Neural cell (in vitro differentiated cells): ENCODE measurements at regions not wholly inside any gene's neighbourhood (a gene's known extent, or its start where the extent isn't known, plus 50 kb on each side); places are given as distances from the start of the nearest gene placed in this dataset.

Experiments used
- H2AFZ ChIP-seq: fragments of 200-600, 300-800 bp; sonication (generic), shearing (Covaris generic); 2 replicates; pipeline ENCODE4 v1.6.0; 2014; ENCODE audit warnings: low read depth, mild to moderate bottlenecking, antibody characterized with exemption, low read length, moderate library complexity
- H3F3A ChIP-seq: fragments of 200-600 bp; shearing (Covaris generic); 2 replicates; pipeline ENCODE4 v1.6.1; 2016; ENCODE audit warnings: mild to moderate bottlenecking, moderate library complexity, mixed read lengths, antibody characterized with exemption, low read length; ENCODE audit not compliant: insufficient read depth, poor library complexity, severe bottlenecking
- H3K27ac ChIP-seq: fragments of 200-600, 300-800 bp; sonication (generic), shearing (Covaris generic); 2 replicates; pipeline ENCODE4 v1.5.1; 2014; ENCODE audit warnings: mild to moderate bottlenecking, low read length, moderate library complexity
- H3K27me3 ChIP-seq: fragments of 300-800, 200-600 bp; sonication (generic), shearing (Covaris generic); 2 replicates; pipeline ENCODE4 v1.6.0; 2014; ENCODE audit warnings: mild to moderate bottlenecking, low read depth, low read length, moderate library complexity; ENCODE audit not compliant: insufficient read depth
- H3K36me3 ChIP-seq: fragments of 300-800, 200-600 bp; sonication (generic), shearing (Covaris generic); 2 replicates; pipeline ENCODE4 v1.5.1; 2014; ENCODE audit warnings: mild to moderate bottlenecking, antibody characterized with exemption, low read length, moderate library complexity; ENCODE audit not compliant: insufficient read depth
- H3K4me2 ChIP-seq: fragments of 300-800, 200-600 bp; sonication (generic), shearing (Covaris generic); 2 replicates; pipeline ENCODE4 v1.6.0; 2014; ENCODE audit warnings: mild to moderate bottlenecking, low read length
- H3K4me3 ChIP-seq: fragments of 300-800, 200-600 bp; sonication (generic), shearing (Covaris generic); 2 replicates; pipeline ENCODE4 v1.5.1; 2014; ENCODE audit warnings: mild to moderate bottlenecking, low read length, moderate library complexity
- H3K79me2 ChIP-seq: fragments of 200-600 bp; shearing (Covaris generic); replicated peaks from 2 replicates; pipeline ENCODE4 v1.6.0; 2014; ENCODE audit warnings: mild to moderate bottlenecking, low read length, moderate library complexity; ENCODE audit not compliant: insufficient read depth
- H3K9ac ChIP-seq: fragments of 300-800, 200-600 bp; sonication (generic), shearing (Covaris generic); 2 replicates; pipeline ENCODE4 v1.6.1; 2016; ENCODE audit warnings: mild to moderate bottlenecking, low read length, mixed read lengths
- H3K9me2 ChIP-seq: fragments of 200-600 bp; shearing (Covaris generic); 2 replicates; pipeline ENCODE4 v1.6.1; 2016; ENCODE audit warnings: mild to moderate bottlenecking, low read length, mixed read lengths; ENCODE audit not compliant: insufficient read depth
- H3K9me3 ChIP-seq: fragments of 200-600, 300-800 bp; sonication (generic), shearing (Covaris generic); 2 replicates; pipeline ENCODE4 v1.6.1; 2016; ENCODE audit warnings: mild to moderate bottlenecking, mixed run types, low read length, moderate library complexity, mixed read lengths
- H4K20me1 ChIP-seq: fragments of 200-600 bp; shearing (Covaris generic); 2 replicates; pipeline ENCODE4 v1.6.1; 2016; ENCODE audit warnings: mild to moderate bottlenecking, mixed run types; ENCODE audit not compliant: insufficient read depth
- EP300 ChIP-seq: fragments of 450-650 bp; conservative IDR thresholded peaks from 2 replicates; pipeline ENCODE4 v1.6.1; 2014; ENCODE audit warnings: antibody characterized with exemption, mild to moderate bottlenecking, moderate library complexity; ENCODE audit not compliant: poor library complexity, severe bottlenecking
- EZH2 ChIP-seq: fragments of 200-600, 300-800 bp; shearing (Covaris generic), sonication (generic); IDR thresholded peaks from 2 replicates; pipeline ENCODE4 v1.6.1; 2014; ENCODE audit warnings: antibody characterized with exemption, low read length, borderline replicate concordance, mild to moderate bottlenecking; ENCODE audit not compliant: insufficient read depth, poor library complexity, severe bottlenecking
- MXI1 ChIP-seq: fragments of 450-650 bp; conservative IDR thresholded peaks from 2 replicates; pipeline ENCODE4 v1.6.1; 2014; ENCODE audit warnings: antibody characterized with exemption, mild to moderate bottlenecking; ENCODE audit not compliant: poor library complexity, severe bottlenecking
- POLR2AphosphoS5 ChIP-seq: IDR thresholded peaks from 2 replicates; pipeline ENCODE4 v1.6.1; 2012
- RAD21 ChIP-seq: fragments of 450-650 bp; conservative IDR thresholded peaks from 2 replicates; pipeline ENCODE4 v1.6.1; 2014; ENCODE audit warnings: antibody characterized with exemption, mild to moderate bottlenecking, moderate library complexity
- SMC3 ChIP-seq: fragments of 450-650 bp; conservative IDR thresholded peaks from 2 replicates; pipeline ENCODE4 v1.6.1; 2014; ENCODE audit warnings: antibody characterized with exemption, mild to moderate bottlenecking, moderate library complexity; ENCODE audit not compliant: poor library complexity
- TAF1 ChIP-seq: IDR thresholded peaks from 2 replicates; pipeline ENCODE4 v1.6.1; 2012; ENCODE audit warnings: low read depth
- TF ChIP-seq, protein P1 (sequence below): IDR thresholded peaks from 2 replicates; pipeline ENCODE4 v1.6.1; 2012; ENCODE audit warnings: borderline replicate concordance
- TF ChIP-seq, protein P2 (sequence below): fragments of 450-650 bp; IDR thresholded peaks from 2 replicates; pipeline ENCODE4 v1.5.1; 2014; ENCODE audit warnings: antibody characterized with exemption, mild to moderate bottlenecking, moderate library complexity; ENCODE audit not compliant: poor library complexity, severe bottlenecking

DNA sequence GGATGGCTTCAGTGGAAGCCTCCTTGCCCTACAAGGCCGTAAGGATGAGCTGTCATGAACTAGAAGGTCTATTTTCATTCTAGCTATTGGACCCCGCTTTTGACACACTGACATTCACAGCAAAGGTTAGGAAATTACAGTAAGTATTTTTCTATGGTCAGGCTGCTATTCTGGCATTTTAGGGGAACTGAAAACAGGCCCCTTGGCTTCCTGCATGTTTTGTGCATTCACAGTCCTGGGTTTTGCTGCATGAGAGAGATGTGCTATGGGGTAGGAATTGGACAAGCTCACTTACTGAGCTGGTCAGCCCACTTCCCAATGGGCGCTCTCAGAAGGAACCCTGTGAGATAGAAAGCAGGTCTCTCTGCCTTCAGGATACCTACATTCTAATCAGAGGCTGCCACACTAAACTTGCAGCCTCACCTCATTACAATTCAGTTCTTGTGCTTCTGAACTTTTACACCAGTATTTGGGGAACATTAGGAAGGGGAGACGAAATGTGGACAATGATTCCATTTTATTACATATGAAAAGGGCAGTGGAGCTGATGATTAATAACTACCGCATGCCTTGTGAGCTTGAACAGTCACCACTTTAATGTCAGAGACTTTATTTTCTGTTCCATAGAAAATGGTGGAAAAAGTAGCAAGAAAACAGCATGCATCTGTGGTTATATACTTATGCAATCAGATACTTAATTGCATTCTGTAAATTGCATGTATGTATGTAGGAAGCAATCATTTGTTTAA, 86.6 kb upstream of the TAB2 start:
- H3F3A ChIP-seq, result no peaks in the 10 kb centered on the region
- H3K4me3 ChIP-seq, result no peak overlapping the region
- H3K4me2 ChIP-seq, result no peak overlapping the region
- H3K9me2 ChIP-seq, result no peaks in the 10 kb centered on the region
- H3K27ac ChIP-seq, result no peak overlapping the region
- H3K36me3 ChIP-seq, result no peaks in the 10 kb centered on the region
- TF ChIP-seq EP300, result no peak
- no peak for TF ChIP-seq RAD21
- TF ChIP-seq POLR2AphosphoS5, result no peak
- no peak for TF ChIP-seq EZH2
- TF ChIP-seq, protein P1, sequence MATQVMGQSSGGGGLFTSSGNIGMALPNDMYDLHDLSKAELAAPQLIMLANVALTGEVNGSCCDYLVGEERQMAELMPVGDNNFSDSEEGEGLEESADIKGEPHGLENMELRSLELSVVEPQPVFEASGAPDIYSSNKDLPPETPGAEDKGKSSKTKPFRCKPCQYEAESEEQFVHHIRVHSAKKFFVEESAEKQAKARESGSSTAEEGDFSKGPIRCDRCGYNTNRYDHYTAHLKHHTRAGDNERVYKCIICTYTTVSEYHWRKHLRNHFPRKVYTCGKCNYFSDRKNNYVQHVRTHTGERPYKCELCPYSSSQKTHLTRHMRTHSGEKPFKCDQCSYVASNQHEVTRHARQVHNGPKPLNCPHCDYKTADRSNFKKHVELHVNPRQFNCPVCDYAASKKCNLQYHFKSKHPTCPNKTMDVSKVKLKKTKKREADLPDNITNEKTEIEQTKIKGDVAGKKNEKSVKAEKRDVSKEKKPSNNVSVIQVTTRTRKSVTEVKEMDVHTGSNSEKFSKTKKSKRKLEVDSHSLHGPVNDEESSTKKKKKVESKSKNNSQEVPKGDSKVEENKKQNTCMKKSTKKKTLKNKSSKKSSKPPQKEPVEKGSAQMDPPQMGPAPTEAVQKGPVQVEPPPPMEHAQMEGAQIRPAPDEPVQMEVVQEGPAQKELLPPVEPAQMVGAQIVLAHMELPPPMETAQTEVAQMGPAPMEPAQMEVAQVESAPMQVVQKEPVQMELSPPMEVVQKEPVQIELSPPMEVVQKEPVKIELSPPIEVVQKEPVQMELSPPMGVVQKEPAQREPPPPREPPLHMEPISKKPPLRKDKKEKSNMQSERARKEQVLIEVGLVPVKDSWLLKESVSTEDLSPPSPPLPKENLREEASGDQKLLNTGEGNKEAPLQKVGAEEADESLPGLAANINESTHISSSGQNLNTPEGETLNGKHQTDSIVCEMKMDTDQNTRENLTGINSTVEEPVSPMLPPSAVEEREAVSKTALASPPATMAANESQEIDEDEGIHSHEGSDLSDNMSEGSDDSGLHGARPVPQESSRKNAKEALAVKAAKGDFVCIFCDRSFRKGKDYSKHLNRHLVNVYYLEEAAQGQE, result no peak
- TF ChIP-seq SMC3, result no peak
- TF ChIP-seq TAF1, result no peak
- TF ChIP-seq, protein P2, sequence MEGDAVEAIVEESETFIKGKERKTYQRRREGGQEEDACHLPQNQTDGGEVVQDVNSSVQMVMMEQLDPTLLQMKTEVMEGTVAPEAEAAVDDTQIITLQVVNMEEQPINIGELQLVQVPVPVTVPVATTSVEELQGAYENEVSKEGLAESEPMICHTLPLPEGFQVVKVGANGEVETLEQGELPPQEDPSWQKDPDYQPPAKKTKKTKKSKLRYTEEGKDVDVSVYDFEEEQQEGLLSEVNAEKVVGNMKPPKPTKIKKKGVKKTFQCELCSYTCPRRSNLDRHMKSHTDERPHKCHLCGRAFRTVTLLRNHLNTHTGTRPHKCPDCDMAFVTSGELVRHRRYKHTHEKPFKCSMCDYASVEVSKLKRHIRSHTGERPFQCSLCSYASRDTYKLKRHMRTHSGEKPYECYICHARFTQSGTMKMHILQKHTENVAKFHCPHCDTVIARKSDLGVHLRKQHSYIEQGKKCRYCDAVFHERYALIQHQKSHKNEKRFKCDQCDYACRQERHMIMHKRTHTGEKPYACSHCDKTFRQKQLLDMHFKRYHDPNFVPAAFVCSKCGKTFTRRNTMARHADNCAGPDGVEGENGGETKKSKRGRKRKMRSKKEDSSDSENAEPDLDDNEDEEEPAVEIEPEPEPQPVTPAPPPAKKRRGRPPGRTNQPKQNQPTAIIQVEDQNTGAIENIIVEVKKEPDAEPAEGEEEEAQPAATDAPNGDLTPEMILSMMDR, result no peak
- TF ChIP-seq MXI1, result no peak
- no peaks in the 10 kb centered on the region for H4K20me1 ChIP-seq
- H3K9ac ChIP-seq, result no peak overlapping the region
- H3K79me2 ChIP-seq, result no peaks in the 10 kb centered on the region
- no peaks in the 10 kb centered on the region for H3K9me3 ChIP-seq
- H3K27me3 ChIP-seq, result no peaks in the 10 kb centered on the region
- no peak overlapping the region for H2AFZ ChIP-seq

DNA sequence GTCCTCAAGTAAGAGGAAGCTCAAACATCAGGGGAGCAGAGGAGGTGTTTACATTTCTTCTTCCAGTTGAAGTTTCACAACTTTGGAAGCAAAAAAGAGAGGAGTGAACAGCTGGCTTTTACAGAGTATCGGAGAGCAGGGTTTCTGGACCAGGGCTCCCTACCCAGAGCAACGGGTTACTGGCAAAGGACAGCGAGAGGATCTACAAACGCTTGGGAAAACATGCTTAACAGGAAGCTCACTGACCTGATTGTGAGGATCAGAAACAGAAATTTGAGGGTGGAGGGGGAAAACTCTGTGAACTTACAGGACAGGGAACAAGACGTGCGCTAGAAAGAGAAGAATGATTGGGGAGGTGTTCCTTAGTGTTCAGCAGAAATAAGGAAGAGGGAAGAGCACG, 85.7 kb upstream of the TAB2 start:
- Histone ChIP-seq H2AFZ (no peak overlapping the region), H3K27ac (no peak overlapping the region), H3K4me2 (no peak overlapping the region)

More for the DNA sequence above, 85.7 kb upstream of the TAB2 start:
- Histone ChIP-seq H3K9me3 (no peaks in the 10 kb centered on the region), H3K27me3 (no peaks in the 10 kb centered on the region), H4K20me1 (no peaks in the 10 kb centered on the region), H3K36me3 (no peaks in the 10 kb centered on the region), H3K4me3 (no peak overlapping the region), H3K79me2 (no peaks in the 10 kb centered on the region), H3K9me2 (no peaks in the 10 kb centered on the region), H3K9ac (no peak overlapping the region), H3F3A (no peaks in the 10 kb centered on the region)
- TF ChIP-seq POLR2AphosphoS5 (no peak), EP300 (no peak), MXI1 (no peak), RAD21 (no peak), SMC3 (no peak), EZH2 (no peak), TAF1 (no peak)
- TF ChIP-seq, protein P1, result no peak
- TF ChIP-seq, protein P2, result no peak
